KMS-11 (cell line): ENCODE measurements at regions not wholly inside any gene's neighbourhood (a gene's known extent, or its start where the extent isn't known, plus 50 kb on each side); places are given as distances from the start of the nearest gene placed in this dataset.
"Not testable (repeated sequence)": the region's sequence is repeated elsewhere in the genome, so short reads cannot be mapped to it uniquely, and the experiment has no call there.

Experiments
- H2AFZ ChIP-seq: fragments of 200-600 bp; sonication (generic); 2 replicates; pipeline ENCODE4 v1.6.1; 2016; ENCODE audit warnings: antibody characterized with exemption, mixed run types, low read depth
- H3K27ac ChIP-seq: fragments of 200-600 bp; sonication (generic); 2 replicates; pipeline ENCODE4 v1.6.1; 2016; ENCODE audit warnings: mild to moderate bottlenecking, mixed run types
- H3K27me3 ChIP-seq: fragments of 200-600 bp; sonication (generic); 2 replicates; pipeline ENCODE4 v1.6.1; 2017; ENCODE audit warnings: mild to moderate bottlenecking, low read depth, mixed run types, moderate library complexity; ENCODE audit not compliant: insufficient read depth
- H3K36me3 ChIP-seq: fragments of 200-600 bp; sonication (generic); 2 replicates; pipeline ENCODE4 v1.6.1; 2017; ENCODE audit warnings: mild to moderate bottlenecking, mixed run types; ENCODE audit not compliant: insufficient read depth
- H3K4me1 ChIP-seq: fragments of 200-600 bp; sonication (generic); 2 replicates; pipeline ENCODE4 v1.6.1; 2016; ENCODE audit warnings: mild to moderate bottlenecking, low read depth, mixed run types; ENCODE audit not compliant: poor library complexity, severe bottlenecking
- H3K4me2 ChIP-seq: fragments of 200-600 bp; sonication (generic); 2 replicates; pipeline ENCODE4 v1.7.0; 2016; ENCODE audit warnings: mild to moderate bottlenecking, mixed run types
- H3K4me3 ChIP-seq: fragments of 200-600 bp; sonication (generic); IDR thresholded peaks from 2 replicates; pipeline ENCODE4 v1.6.1; 2017; ENCODE audit warnings: low read depth, low read length, mixed read lengths; ENCODE audit not compliant: insufficient read depth
- H3K79me2 ChIP-seq: fragments of 200-600 bp; sonication (generic); 2 replicates; pipeline ENCODE4 v1.6.1; 2016; ENCODE audit warnings: low read depth, mixed run types; ENCODE audit not compliant: insufficient read depth
- H3K9ac ChIP-seq: fragments of 200-600 bp; sonication (generic); 2 replicates; pipeline ENCODE4 v1.6.1; 2016; ENCODE audit warnings: mild to moderate bottlenecking, mixed run types
- H4K20me1 ChIP-seq: fragments of 200-600 bp; sonication (generic); 2 replicates; pipeline ENCODE4 v1.6.1; 2016; ENCODE audit warnings: mild to moderate bottlenecking, mixed run types; ENCODE audit not compliant: insufficient read depth
- TF ChIP-seq, protein P1 (sequence below): fragments of 200-600 bp; sonication (generic); conservative IDR thresholded peaks from 2 replicates; pipeline ENCODE4 v1.6.1; 2017; ENCODE audit warnings: low read depth, mild to moderate bottlenecking, antibody characterized with exemption, low read length, moderate library complexity, mixed read lengths

DNA sequence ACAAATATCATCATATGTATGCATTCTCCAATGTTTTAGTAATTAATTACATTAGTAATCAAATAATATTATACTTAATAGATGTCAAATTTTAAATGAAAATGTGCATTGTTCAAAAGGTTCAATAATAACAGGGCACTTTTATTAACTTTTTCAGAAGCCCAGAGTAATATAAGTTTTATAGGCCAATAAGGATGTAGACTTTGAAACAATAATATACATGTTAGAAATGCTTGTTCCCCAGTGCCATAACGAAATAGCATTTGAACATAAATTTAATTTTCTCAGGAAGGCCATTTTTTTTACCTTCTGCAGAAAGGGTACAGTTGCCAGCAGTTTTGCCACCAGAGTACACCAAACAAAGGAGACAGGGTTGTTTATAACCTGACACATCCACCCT is 1133.9 kb upstream of the LRRTM3 start:
- Histone ChIP-seq H3K4me2 (no peak overlapping the region), H3K36me3 (no peaks in the 10 kb centered on the region), H3K27ac (no peak overlapping the region), H3K27me3 (no peaks in the 10 kb centered on the region), H4K20me1 (no peaks in the 10 kb centered on the region), H3K4me3 (no peak overlapping the region), H3K9ac (no peak overlapping the region), H3K4me1 (no peaks in the 10 kb centered on the region), H3K79me2 (no peaks in the 10 kb centered on the region), H2AFZ (no peak overlapping the region)
- TF ChIP-seq, protein P1, sequence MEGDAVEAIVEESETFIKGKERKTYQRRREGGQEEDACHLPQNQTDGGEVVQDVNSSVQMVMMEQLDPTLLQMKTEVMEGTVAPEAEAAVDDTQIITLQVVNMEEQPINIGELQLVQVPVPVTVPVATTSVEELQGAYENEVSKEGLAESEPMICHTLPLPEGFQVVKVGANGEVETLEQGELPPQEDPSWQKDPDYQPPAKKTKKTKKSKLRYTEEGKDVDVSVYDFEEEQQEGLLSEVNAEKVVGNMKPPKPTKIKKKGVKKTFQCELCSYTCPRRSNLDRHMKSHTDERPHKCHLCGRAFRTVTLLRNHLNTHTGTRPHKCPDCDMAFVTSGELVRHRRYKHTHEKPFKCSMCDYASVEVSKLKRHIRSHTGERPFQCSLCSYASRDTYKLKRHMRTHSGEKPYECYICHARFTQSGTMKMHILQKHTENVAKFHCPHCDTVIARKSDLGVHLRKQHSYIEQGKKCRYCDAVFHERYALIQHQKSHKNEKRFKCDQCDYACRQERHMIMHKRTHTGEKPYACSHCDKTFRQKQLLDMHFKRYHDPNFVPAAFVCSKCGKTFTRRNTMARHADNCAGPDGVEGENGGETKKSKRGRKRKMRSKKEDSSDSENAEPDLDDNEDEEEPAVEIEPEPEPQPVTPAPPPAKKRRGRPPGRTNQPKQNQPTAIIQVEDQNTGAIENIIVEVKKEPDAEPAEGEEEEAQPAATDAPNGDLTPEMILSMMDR = no peak

DNA sequence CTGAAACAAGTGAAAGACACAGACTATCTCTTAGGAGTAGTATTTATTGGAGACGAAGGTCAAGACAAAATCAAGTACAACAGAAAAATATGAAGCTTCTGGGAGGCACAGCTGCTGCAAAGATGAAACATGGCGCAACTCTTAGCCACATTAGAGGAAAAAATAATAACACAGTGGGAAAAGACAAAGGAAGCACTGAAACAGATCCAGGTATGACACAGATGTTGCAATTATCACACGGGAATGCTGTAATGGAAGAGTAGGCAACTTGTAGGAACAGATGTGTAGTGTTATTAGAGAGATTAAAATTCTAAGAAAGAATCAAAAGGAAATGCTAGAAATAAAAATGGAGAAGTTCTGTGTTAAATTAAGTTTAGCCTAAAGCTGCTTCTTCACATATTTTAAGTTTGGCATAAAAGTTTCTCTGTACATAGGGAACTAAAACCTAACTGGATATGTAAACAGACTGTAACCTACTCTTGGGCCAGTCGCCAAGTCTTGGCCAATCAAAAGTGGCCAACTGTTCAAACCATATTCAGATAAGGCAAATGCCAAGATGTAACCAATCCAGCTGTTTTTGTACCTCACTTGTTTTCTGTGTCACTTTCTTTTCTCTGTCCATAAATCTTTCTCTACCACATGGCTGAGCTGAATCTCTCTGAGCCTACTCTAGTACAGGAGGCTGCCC is 1132.0 kb upstream of the LRRTM3 start:
- H3K79me2 ChIP-seq = no peaks in the 10 kb centered on the region
- no peaks in the 10 kb centered on the region for H3K36me3 ChIP-seq
- no peaks in the 10 kb centered on the region for H3K4me1 ChIP-seq
- H2AFZ ChIP-seq = 0 out of 2 replicates have a peak overlapping the region, but pooled peaks have one; percentile 25
- no peak overlapping the region for H3K27ac ChIP-seq
- no peaks in the 10 kb centered on the region for H3K27me3 ChIP-seq
- TF ChIP-seq, protein P1 = no peak
- no peak overlapping the region for H3K4me3 ChIP-seq
- H3K4me2 ChIP-seq = no peak overlapping the region
- no peaks in the 10 kb centered on the region for H4K20me1 ChIP-seq
- no peak overlapping the region for H3K9ac ChIP-seq

DNA sequence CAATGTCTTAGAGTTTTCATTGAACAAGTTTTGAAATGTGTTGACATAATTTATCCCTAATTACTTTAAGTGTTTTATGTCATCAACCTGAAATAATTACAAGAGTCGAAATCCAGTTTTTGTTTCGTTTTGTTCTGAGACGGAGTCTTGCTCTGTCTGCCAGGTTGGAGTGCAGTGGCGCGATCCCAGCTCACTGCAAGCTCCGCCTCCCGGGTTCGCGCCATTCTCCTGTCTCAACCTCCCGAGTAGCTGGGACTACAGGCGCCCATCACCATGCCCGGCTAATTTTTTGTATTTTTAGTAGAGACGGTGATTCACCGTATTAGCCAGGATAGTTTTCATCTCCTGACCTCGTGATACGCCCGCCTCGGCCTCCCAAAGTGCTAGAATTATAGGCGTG is 1131.0 kb upstream of the LRRTM3 start:
- not testable (repeated sequence) for H3K4me2 ChIP-seq, H3K36me3 ChIP-seq, H3K4me3 ChIP-seq, H3K27ac ChIP-seq, H3K4me1 ChIP-seq, H3K79me2 ChIP-seq, H3K9ac ChIP-seq, H3K27me3 ChIP-seq, H4K20me1 ChIP-seq
- peak overlapping the region; percentile 25; the same call in 1 of the 2 replicates for H2AFZ ChIP-seq

DNA sequence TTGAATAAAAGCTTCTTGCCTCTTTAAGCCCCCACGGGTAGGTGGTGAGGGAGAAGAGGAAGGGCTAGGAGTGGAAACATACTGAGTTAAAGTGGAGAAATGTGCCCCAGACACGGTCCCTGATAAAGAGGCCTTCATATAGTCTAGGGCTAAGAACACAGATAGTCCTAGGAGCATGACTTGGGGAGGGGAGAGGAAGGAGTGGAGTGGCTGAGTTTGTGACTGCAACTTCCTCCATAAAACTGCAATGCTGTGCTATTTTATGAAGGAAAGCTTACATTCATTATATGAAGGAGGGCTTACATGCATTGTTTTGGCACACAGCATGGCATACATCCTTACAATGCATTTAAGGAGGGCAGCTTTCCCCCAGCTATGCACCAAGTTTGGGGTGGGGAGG is 1129.4 kb upstream of the LRRTM3 start:
- TF ChIP-seq, protein P1 = no peak
- Histone ChIP-seq H2AFZ (no peak overlapping the region), H3K36me3 (no peaks in the 10 kb centered on the region), H3K4me3 (no peak overlapping the region), H3K4me1 (no peaks in the 10 kb centered on the region), H3K27ac (no peak overlapping the region), H4K20me1 (no peaks in the 10 kb centered on the region), H3K9ac (no peak overlapping the region), H3K4me2 (no peak overlapping the region), H3K79me2 (no peaks in the 10 kb centered on the region), H3K27me3 (no peaks in the 10 kb centered on the region)

DNA sequence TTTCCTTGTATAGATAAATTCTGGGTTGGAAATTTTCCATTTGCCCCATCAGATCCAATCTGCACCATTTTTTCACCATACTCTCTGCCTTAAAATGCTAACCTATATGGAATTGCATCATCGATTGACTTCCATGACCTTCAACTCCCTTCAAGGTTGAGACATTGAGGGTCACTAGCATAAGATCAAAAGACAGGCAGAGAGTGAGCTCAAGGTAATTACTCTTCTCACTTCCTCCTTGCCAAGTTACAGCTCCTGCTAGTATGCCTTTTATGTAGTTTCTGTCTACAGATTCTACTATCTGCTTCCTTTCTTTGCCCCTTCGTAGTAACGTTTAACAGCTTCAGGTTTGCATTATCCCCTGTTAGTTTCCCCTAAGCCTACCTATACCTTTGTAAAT is 1127.7 kb upstream of the LRRTM3 start:
- TF ChIP-seq, protein P1 = no peak
- H3K4me2 ChIP-seq = no peak overlapping the region
- H4K20me1 ChIP-seq = no peaks in the 10 kb centered on the region
- H3K27ac ChIP-seq = no peak overlapping the region
- no peaks in the 10 kb centered on the region for H3K36me3 ChIP-seq
- no peaks in the 10 kb centered on the region for H3K79me2 ChIP-seq
- H2AFZ ChIP-seq = no peak overlapping the region
- no peak overlapping the region for H3K9ac ChIP-seq
- H3K4me3 ChIP-seq = no peak overlapping the region
- H3K27me3 ChIP-seq = no peaks in the 10 kb centered on the region
- no peaks in the 10 kb centered on the region for H3K4me1 ChIP-seq
